Neural progenitor cell (in vitro differentiated cells): ENCODE measurements at regions not wholly inside any gene's neighbourhood (a gene's known extent, or its start where the extent isn't known, plus 50 kb on each side); places are given as distances from the start of the nearest gene placed in this dataset.

ENCODE experiments used
- DNase-seq: peaks from one replicate; pipeline ENCODE4 v3.0.0-alpha.2; 2016; ENCODE audit warnings: low spot score
- H2AFZ ChIP-seq: fragments of 200-600 bp; sonication (generic); replicated peaks from 2 replicates; pipeline ENCODE4 v1.6.1; 2016; ENCODE audit warnings: antibody characterized with exemption
- H3F3A ChIP-seq: fragments of 200-600 bp; sonication (generic); 2 replicates; pipeline ENCODE4 v1.6.1; 2016; ENCODE audit warnings: antibody characterized with exemption, low read depth
- H3K27ac ChIP-seq: fragments of 200-600 bp; sonication (generic); 2 replicates; pipeline ENCODE4 v1.5.1; 2016; ENCODE audit warnings: mild to moderate bottlenecking
- H3K27me3 ChIP-seq: fragments of 200-600 bp; sonication (generic); 2 replicates; pipeline ENCODE4 v1.6.1; 2016; ENCODE audit warnings: mild to moderate bottlenecking, moderate library complexity
- H3K36me3 ChIP-seq: fragments of 200-600 bp; sonication (generic); 2 replicates; pipeline ENCODE4 v1.5.1; 2016
- H3K4me1 ChIP-seq: fragments of 200-600 bp; sonication (generic); 2 replicates; pipeline ENCODE4 v1.6.1; 2016; ENCODE audit warnings: mixed run types
- H3K4me2 ChIP-seq: fragments of 200-600 bp; sonication (generic); 2 replicates; pipeline ENCODE4 v1.6.1; 2016
- H3K4me3 ChIP-seq: fragments of 200-600 bp; sonication (generic); 2 replicates; pipeline ENCODE4 v1.5.1; 2016
- H3K79me2 ChIP-seq: fragments of 200-600 bp; sonication (generic); 2 replicates; pipeline ENCODE4 v1.6.1; 2016; ENCODE audit warnings: low read depth
- H3K9ac ChIP-seq: fragments of 200-600 bp; sonication (generic); 2 replicates; pipeline ENCODE4 v1.6.1; 2016
- H3K9me3 ChIP-seq: fragments of 200-600 bp; sonication (generic); 2 replicates; pipeline ENCODE4 v1.5.1; 2016; ENCODE audit warnings: low read depth
- H4K20me1 ChIP-seq: fragments of 200-600 bp; sonication (generic); 2 replicates; pipeline ENCODE4 v1.6.1; 2016; ENCODE audit warnings: low read depth
- H3K27ac Mint-ChIP-seq: 3 replicates; pipeline ENCODE4 v1.8.0; 2021; ENCODE audit warnings: mixed read lengths
- H3K27me3 Mint-ChIP-seq: 2 replicates; pipeline ENCODE4 v1.8.0; 2022; ENCODE audit warnings: low read depth, mild to moderate bottlenecking, inconsistent platforms, moderate library complexity, mixed read lengths; ENCODE audit not compliant: insufficient read depth
- H3K36me3 Mint-ChIP-seq: 3 replicates; pipeline ENCODE4 v1.8.0; 2021; ENCODE audit warnings: mixed read lengths
- H3K4me1 Mint-ChIP-seq: 3 replicates; pipeline ENCODE4 v1.8.0; 2021; ENCODE audit warnings: mixed read lengths
- H3K4me3 Mint-ChIP-seq: 3 replicates; pipeline ENCODE4 v1.8.0; 2021; ENCODE audit warnings: mild to moderate bottlenecking, moderate library complexity, mixed read lengths
- H3K9me3 Mint-ChIP-seq: 3 replicates; pipeline ENCODE4 v1.8.0; 2020; ENCODE audit warnings: mixed read lengths
- EZH2 ChIP-seq: fragments of 200-600 bp; sonication (generic); IDR thresholded peaks from 2 replicates; pipeline ENCODE4 v1.6.1; 2017; ENCODE audit warnings: antibody characterized with exemption, mild to moderate bottlenecking, moderate library complexity
- EZH2phosphoT487 ChIP-seq: fragments of 200-600 bp; sonication (generic); IDR thresholded peaks from 2 replicates; pipeline ENCODE4 v1.6.1; 2017; ENCODE audit warnings: antibody characterized with exemption
- TF ChIP-seq, protein P1 (sequence below): fragments of 200-600 bp; sonication (generic); IDR thresholded peaks from 2 replicates; pipeline ENCODE4 v1.5.1; 2017; ENCODE audit warnings: antibody characterized with exemption, mild to moderate bottlenecking

- DNase-seq = no peak
- Mint-ChIP-seq H3K27me3 (peaks cover 7% of the 10 kb centered on the region), H3K27ac (no peak overlapping the region), H3K4me1 (peaks cover 6% of the 10 kb centered on the region), H3K9me3 (no peaks in the 10 kb centered on the region), H3K4me3 (no peak overlapping the region), H3K36me3 (no peaks in the 10 kb centered on the region)
- Histone ChIP-seq H3K27me3 (no peaks in the 10 kb centered on the region), H4K20me1 (no peaks in the 10 kb centered on the region), H3K9ac (no peak overlapping the region), H3K9me3 (no peaks in the 10 kb centered on the region), H2AFZ (no peak overlapping the region), H3K36me3 (no peaks in the 10 kb centered on the region), H3K4me1 (no peaks in the 10 kb centered on the region), H3K4me3 (no peak overlapping the region), H3K27ac (no peak overlapping the region), H3F3A (no peaks in the 10 kb centered on the region), H3K79me2 (no peaks in the 10 kb centered on the region), H3K4me2 (no peak overlapping the region)
- TF ChIP-seq, protein P1, sequence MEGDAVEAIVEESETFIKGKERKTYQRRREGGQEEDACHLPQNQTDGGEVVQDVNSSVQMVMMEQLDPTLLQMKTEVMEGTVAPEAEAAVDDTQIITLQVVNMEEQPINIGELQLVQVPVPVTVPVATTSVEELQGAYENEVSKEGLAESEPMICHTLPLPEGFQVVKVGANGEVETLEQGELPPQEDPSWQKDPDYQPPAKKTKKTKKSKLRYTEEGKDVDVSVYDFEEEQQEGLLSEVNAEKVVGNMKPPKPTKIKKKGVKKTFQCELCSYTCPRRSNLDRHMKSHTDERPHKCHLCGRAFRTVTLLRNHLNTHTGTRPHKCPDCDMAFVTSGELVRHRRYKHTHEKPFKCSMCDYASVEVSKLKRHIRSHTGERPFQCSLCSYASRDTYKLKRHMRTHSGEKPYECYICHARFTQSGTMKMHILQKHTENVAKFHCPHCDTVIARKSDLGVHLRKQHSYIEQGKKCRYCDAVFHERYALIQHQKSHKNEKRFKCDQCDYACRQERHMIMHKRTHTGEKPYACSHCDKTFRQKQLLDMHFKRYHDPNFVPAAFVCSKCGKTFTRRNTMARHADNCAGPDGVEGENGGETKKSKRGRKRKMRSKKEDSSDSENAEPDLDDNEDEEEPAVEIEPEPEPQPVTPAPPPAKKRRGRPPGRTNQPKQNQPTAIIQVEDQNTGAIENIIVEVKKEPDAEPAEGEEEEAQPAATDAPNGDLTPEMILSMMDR = no peak
- TF ChIP-seq EZH2phosphoT487 (no peak), EZH2 (no peak)
These were observed 93.7 kb upstream of the SRSF6 start for GRCh38 chr20:43364001-43364400.

GRCh38 chr20:43363506-43363905 is 94.2 kb upstream of the SRSF6 start:
- Histone ChIP-seq H3K27me3 (no peaks in the 10 kb centered on the region), H3K79me2 (no peaks in the 10 kb centered on the region), H3K9me3 (no peaks in the 10 kb centered on the region), H3K4me2 (no peak overlapping the region), H3F3A (no peaks in the 10 kb centered on the region), H3K4me3 (no peak overlapping the region), H2AFZ (no peak overlapping the region), H3K9ac (no peak overlapping the region), H3K36me3 (no peaks in the 10 kb centered on the region), H3K4me1 (no peaks in the 10 kb centered on the region), H3K27ac (no peak overlapping the region), H4K20me1 (no peaks in the 10 kb centered on the region)
- Mint-ChIP-seq H3K4me3 (no peak overlapping the region), H3K27me3 (peaks cover 7% of the 10 kb centered on the region), H3K36me3 (no peaks in the 10 kb centered on the region), H3K27ac (no peak overlapping the region), H3K4me1 (peaks cover 6% of the 10 kb centered on the region), H3K9me3 (no peaks in the 10 kb centered on the region)
- no peak for TF ChIP-seq EZH2phosphoT487
- no peak for TF ChIP-seq EZH2
- TF ChIP-seq, protein P1 = no peak
- DNase-seq = no peak

DNA sequence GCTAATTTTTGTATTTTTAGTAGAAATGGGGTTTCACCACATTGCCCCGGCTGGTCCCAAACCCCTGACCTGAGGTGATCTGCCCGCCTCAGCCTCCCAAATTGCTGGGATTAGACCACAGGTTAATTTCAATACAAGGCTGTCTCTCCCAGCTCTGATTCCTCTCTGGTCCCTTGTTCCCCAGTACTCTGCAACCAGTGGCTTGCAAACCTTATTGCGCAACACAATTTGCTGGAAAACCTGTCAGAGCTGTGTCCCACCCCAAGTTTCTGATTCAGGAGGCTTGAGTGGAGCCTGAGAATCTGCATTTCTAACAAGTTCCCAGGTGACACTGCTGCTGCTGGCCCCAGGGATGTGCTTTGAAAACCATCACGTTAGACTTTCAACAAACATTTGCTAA is 96.2 kb upstream of the SRSF6 start:
- H3K4me3 Mint-ChIP-seq = no peak overlapping the region
- Histone ChIP-seq H3K79me2 (no peaks in the 10 kb centered on the region), H3K27ac (no peak overlapping the region), H3K27me3 (no peaks in the 10 kb centered on the region), H3K4me2 (no peak overlapping the region), H3K4me1 (no peaks in the 10 kb centered on the region), H3K4me3 (no peak overlapping the region), H2AFZ (no peak overlapping the region), H4K20me1 (no peaks in the 10 kb centered on the region), H3F3A (no peaks in the 10 kb centered on the region), H3K9ac (no peak overlapping the region), H3K36me3 (no peaks in the 10 kb centered on the region), H3K9me3 (no peaks in the 10 kb centered on the region)
- no peaks in the 10 kb centered on the region for H3K36me3 Mint-ChIP-seq
- peaks cover 6% of the 10 kb centered on the region for H3K4me1 Mint-ChIP-seq
- H3K27me3 Mint-ChIP-seq = peaks cover 7% of the 10 kb centered on the region
- no peaks in the 10 kb centered on the region for H3K9me3 Mint-ChIP-seq
- DNase-seq = no peak
- no peak overlapping the region for H3K27ac Mint-ChIP-seq
- TF ChIP-seq, protein P1 = no peak
- no peak for TF ChIP-seq EZH2
- no peak for TF ChIP-seq EZH2phosphoT487

DNA sequence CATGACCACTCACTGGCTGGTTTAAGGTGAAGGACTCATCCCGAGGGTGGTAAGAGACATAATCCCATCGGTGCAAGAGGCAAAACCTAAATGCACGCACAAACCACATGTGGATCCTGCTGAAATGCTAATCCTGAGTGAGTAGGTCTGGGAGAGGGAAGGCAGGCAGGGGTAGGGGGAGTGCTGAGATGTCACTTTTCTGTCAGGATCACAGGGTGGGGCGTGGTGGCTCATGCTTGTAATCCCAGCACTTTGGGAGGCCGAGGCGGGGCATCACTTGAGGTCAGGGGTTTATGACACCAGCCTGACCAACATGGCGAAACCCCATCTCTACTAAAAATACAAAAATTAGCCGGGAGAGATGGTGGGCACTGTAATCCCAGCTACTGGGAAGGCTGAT is 97.7 kb upstream of the SRSF6 start:
- no peak for DNase-seq
- Histone ChIP-seq H4K20me1 (no peaks in the 10 kb centered on the region), H3K4me2 (no peak overlapping the region), H3K36me3 (no peaks in the 10 kb centered on the region), H3K9ac (no peak overlapping the region), H3K4me1 (no peaks in the 10 kb centered on the region), H3F3A (no peaks in the 10 kb centered on the region), H3K27me3 (no peaks in the 10 kb centered on the region), H3K9me3 (no peaks in the 10 kb centered on the region), H3K4me3 (no peak overlapping the region), H3K27ac (no peak overlapping the region), H2AFZ (no peak overlapping the region), H3K79me2 (no peaks in the 10 kb centered on the region)
- H3K4me3 Mint-ChIP-seq = no peak overlapping the region
- no peaks in the 10 kb centered on the region for H3K9me3 Mint-ChIP-seq
- no peaks in the 10 kb centered on the region for H3K36me3 Mint-ChIP-seq
- H3K4me1 Mint-ChIP-seq = peaks cover 2% of the 10 kb centered on the region
- TF ChIP-seq EZH2 (no peak), EZH2phosphoT487 (no peak)
- TF ChIP-seq, protein P1 = no peak
- peaks cover 7% of the 10 kb centered on the region for H3K27me3 Mint-ChIP-seq
- no peak overlapping the region for H3K27ac Mint-ChIP-seq
